ENCODE measurements at regions not wholly inside any gene's neighbourhood (a gene's known extent, or its start where the extent isn't known, plus 50 kb on each side); places are given as distances from the start of the nearest gene placed in this dataset.
A peak's percentile ranks its signal among the peaks of the same experiment; 100 is the strongest.

GRCh38 chr13:107812014-107812412, 403.3 kb downstream of the LIG4 start:
- H3K4me1 ChIP-seq, result no peaks in the 10 kb centered on the region
- no peak for ATAC-seq
- TF ChIP-seq, protein P1, sequence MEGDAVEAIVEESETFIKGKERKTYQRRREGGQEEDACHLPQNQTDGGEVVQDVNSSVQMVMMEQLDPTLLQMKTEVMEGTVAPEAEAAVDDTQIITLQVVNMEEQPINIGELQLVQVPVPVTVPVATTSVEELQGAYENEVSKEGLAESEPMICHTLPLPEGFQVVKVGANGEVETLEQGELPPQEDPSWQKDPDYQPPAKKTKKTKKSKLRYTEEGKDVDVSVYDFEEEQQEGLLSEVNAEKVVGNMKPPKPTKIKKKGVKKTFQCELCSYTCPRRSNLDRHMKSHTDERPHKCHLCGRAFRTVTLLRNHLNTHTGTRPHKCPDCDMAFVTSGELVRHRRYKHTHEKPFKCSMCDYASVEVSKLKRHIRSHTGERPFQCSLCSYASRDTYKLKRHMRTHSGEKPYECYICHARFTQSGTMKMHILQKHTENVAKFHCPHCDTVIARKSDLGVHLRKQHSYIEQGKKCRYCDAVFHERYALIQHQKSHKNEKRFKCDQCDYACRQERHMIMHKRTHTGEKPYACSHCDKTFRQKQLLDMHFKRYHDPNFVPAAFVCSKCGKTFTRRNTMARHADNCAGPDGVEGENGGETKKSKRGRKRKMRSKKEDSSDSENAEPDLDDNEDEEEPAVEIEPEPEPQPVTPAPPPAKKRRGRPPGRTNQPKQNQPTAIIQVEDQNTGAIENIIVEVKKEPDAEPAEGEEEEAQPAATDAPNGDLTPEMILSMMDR (IDR thresholded peaks at IDR 0.05), result no peak
- intact Hi-C loops (cut with DNase I), result no loop called here
- no peak overlapping the region for H3K4me3 ChIP-seq
- no peak for DNase-seq
- no peaks in the 10 kb centered on the region for H3K36me3 ChIP-seq
- no peak overlapping the region for H3K27ac ChIP-seq
- H3K27me3 ChIP-seq, result no peaks in the 10 kb centered on the region
- no peaks in the 10 kb centered on the region for H3K9me3 ChIP-seq

DNA sequence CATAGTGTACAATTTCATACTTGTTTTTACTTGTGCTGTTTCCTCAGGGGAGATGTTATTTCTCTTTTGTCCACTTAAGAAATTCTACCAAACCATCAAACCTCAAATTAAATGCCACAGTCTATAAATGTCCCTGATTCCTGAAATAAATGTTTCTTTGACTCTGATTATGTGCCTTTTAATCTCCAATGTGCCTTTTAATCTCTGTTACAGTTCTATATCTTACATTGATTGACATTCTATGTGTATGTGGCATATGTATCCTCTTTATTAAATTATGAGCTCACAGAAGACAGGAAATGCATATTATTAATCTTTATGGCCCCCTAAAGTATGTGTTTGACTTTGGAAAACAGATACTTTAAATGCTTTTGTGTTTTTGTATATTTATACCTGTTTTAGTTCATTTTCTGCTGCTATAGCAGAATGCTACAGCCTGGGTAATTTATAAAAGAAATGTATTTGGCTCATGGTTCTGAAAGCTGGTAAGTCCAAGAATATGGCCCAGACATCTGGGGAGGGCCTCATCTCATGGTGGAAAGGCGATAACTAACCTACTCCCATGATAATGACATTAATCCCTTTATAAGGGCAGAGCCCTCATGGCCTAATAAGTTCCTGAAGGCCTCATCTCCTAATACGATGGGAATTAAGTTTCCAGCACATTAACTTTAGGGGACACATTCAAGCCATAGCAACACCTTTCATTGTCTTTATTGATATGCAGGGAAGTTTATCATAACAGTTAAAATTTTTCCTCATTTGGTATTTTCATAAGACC, 403.9 kb downstream of the LIG4 start:
- Histone ChIP-seq H3K4me1 (no peaks in the 10 kb centered on the region), H3K36me3 (no peaks in the 10 kb centered on the region), H3K9me3 (no peaks in the 10 kb centered on the region), H3K4me3 (no peak overlapping the region), H3K27ac (no peak overlapping the region), H3K27me3 (no peaks in the 10 kb centered on the region)
- ATAC-seq (no peak), DNase-seq (no peak)
- TF ChIP-seq, protein P1 (IDR thresholded peaks at IDR 0.05), result no peak
- intact Hi-C loops (cut with DNase I), result no loop called here

- Histone ChIP-seq H3K4me1 (no peaks in the 10 kb centered on the region), H3K27ac (no peak overlapping the region)
- ATAC-seq, result no peak
Measured at GRCh38 chr13:107809125-107809524, 406.2 kb downstream of the LIG4 start.

GRCh38 chr13:107808389-107808788, 406.9 kb downstream of the LIG4 start:
- no peaks in the 10 kb centered on the region for H3K4me1 ChIP-seq
- intact Hi-C loops (cut with DNase I), result no loop called here
- no peak overlapping the region for H3K4me3 ChIP-seq
- H3K27me3 ChIP-seq, result no peaks in the 10 kb centered on the region
- TF ChIP-seq, protein P1 (IDR thresholded peaks at IDR 0.05), result no peak
- no peaks in the 10 kb centered on the region for H3K9me3 ChIP-seq
- DNase-seq (no peak), ATAC-seq (no peak)
- H3K27ac ChIP-seq, result no peak overlapping the region
- no peaks in the 10 kb centered on the region for H3K36me3 ChIP-seq

More at GRCh38 chr13:107809125-107809524, 406.2 kb downstream of the LIG4 start:
- intact Hi-C loops (cut with DNase I), result no loop called here
- no peak for DNase-seq
- Histone ChIP-seq H3K36me3 (no peaks in the 10 kb centered on the region), H3K27me3 (no peaks in the 10 kb centered on the region), H3K4me3 (no peak overlapping the region), H3K9me3 (no peaks in the 10 kb centered on the region)
- TF ChIP-seq, protein P1 (IDR thresholded peaks at IDR 0.05), result no peak

DNA sequence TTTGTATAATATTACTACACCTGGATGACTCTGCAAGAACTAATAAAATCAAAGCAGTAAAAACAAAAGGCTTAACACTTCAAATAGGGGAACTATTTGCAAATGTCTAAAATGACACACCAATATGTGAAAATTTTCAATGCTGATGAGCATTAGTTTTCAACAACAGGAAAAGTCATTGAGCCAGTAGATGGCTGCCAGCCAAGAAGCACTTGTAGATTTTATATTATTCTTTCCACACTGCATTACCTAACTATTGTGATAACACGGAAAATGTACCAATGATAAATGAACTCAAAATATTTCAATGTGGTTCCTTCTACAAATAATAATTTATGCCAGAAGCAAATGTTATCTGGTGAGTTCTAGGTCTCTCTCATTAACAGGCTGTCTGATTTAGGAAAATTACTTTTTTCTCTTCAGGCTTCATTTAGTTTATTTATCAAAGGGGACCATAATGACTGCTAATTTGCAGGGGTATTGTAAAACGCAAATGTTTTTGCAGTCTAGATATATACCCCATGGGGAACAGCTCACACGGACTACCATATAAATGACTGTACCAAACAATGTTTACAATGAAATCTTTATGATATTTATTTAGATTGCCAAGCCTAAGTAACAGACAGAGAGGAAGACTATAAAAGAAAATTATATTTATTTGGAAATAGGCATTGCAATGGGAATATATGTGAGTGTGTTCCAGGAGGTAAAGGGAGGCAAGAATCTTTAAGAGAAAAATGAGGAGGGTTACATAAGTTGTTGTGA, 407.8 kb downstream of the LIG4 start:
- TF ChIP-seq, protein P1 (IDR thresholded peaks at IDR 0.05), result no peak
- ATAC-seq (no peak), DNase-seq (peak in 1 of 4 donors; percentile 9)
- intact Hi-C loops (cut with DNase I), result no loop called here
- H3K27me3 ChIP-seq, result no peaks in the 10 kb centered on the region
- H3K9me3 ChIP-seq, result no peaks in the 10 kb centered on the region
- no peak overlapping the region for H3K27ac ChIP-seq
- H3K4me3 ChIP-seq, result no peak overlapping the region
- no peaks in the 10 kb centered on the region for H3K4me1 ChIP-seq
- H3K36me3 ChIP-seq, result no peaks in the 10 kb centered on the region

Measured in left lung (tissue), 4 donors.